IMR-90 (cell line): ENCODE measurements at regions not wholly inside any gene's neighbourhood (a gene's known extent, or its start where the extent isn't known, plus 50 kb on each side); places are given as distances from the start of the nearest gene placed in this dataset.

ENCODE experiments used
- ATAC-seq: fragments of 200-7000 bp; cut with Tn5 transposase; 2 replicates; pipeline ENCODE4 v1.9.1; 2020; ENCODE audit warnings: low read depth, mild to moderate bottlenecking, moderate library complexity
- BruUV-seq: library from RNA; stranded (reverse); fragments of 400-500 nt; replicated peaks from 2 replicates; lab custom pipeline; 2021; lab: Mats Ljungman, UMichigan
- CTCF ChIA-PET: fragments of 300-600 bp; formaldehyde crosslinking; extraction: SDS; loops from one replicate; lab custom pipeline; 2021; ENCODE audit warnings: antibody characterized with exemption; lab: Yijun Ruan, JAX
- POLR2A ChIA-PET: fragments of 300-600 bp; sonication (Branson Sonifier 250); formaldehyde crosslinking; loops from one replicate; lab custom pipeline; 2022; ENCODE audit warnings: antibody characterized with exemption; ENCODE audit not compliant: unreplicated experiment; lab: Charles Lee
- DNase-seq: peaks from one replicate; pipeline ENCODE4 v3.0.0; 2013
- H2AFZ ChIP-seq: replicated peaks from 2 replicates; pipeline ENCODE3; 2013; ENCODE audit warnings: low read length, mild to moderate bottlenecking; ENCODE audit not compliant: poor library complexity
- H2AK5ac ChIP-seq: 2 replicates; pipeline ENCODE4 v1.6.1; 2013; ENCODE audit warnings: low read depth, low read length, inconsistent platforms
- H2AK9ac ChIP-seq: replicated peaks from 2 replicates; pipeline ENCODE3; 2013; ENCODE audit warnings: mild to moderate bottlenecking, low read depth, low read length, moderate library complexity; ENCODE audit not compliant: poor library complexity
- H2BK120ac ChIP-seq: 2 replicates; pipeline ENCODE4 v1.6.1; 2013; ENCODE audit warnings: low read depth, low read length, inconsistent platforms
- H2BK15ac ChIP-seq: 3 replicates; pipeline ENCODE4 v1.6.1; 2013; ENCODE audit warnings: low read depth, low read length, inconsistent platforms
- H2BK20ac ChIP-seq: 2 replicates; pipeline ENCODE4 v1.6.1; 2013; ENCODE audit warnings: low read depth, mild to moderate bottlenecking, inconsistent platforms, low read length, moderate library complexity
- H2BK5ac ChIP-seq: 2 replicates; pipeline ENCODE4 v1.6.1; 2013; ENCODE audit warnings: mild to moderate bottlenecking, low read depth, low read length, inconsistent platforms; ENCODE audit not compliant: poor library complexity, severe bottlenecking
- H3K14ac ChIP-seq: replicated peaks from 2 replicates; pipeline ENCODE4 v1.6.1; 2013; ENCODE audit warnings: low read depth, low read length, inconsistent platforms
- H3K18ac ChIP-seq: 2 replicates; pipeline ENCODE4 v1.6.1; 2013; ENCODE audit warnings: low read depth, low read length, control low read depth
- H3K23ac ChIP-seq: 2 replicates; pipeline ENCODE4 v1.6.1; 2013; ENCODE audit warnings: low read depth, low read length, inconsistent platforms
- H3K27ac ChIP-seq: 2 replicates; pipeline ENCODE4 v1.5.1; 2013; ENCODE audit warnings: mild to moderate bottlenecking, control low read depth, low read length; ENCODE audit not compliant: insufficient read depth
- H3K27me3 ChIP-seq: 2 replicates; pipeline ENCODE4 v1.6.1; 2013; ENCODE audit warnings: low read length; ENCODE audit not compliant: control insufficient read depth, insufficient read depth
- H3K36me3 ChIP-seq: 2 replicates; pipeline ENCODE4 v1.6.1; 2013; ENCODE audit warnings: low read length, mixed read lengths; ENCODE audit not compliant: control insufficient read depth, insufficient read depth
- H3K4ac ChIP-seq: 2 replicates; pipeline ENCODE4 v1.6.1; 2013; ENCODE audit warnings: low read depth, low read length, inconsistent platforms
- H3K4me1 ChIP-seq: 2 replicates; pipeline ENCODE4 v1.6.1; 2013; ENCODE audit warnings: low read length, mixed read lengths; ENCODE audit not compliant: control insufficient read depth, insufficient read depth
- H3K4me2 ChIP-seq: 2 replicates; pipeline ENCODE4 v1.6.1; 2013; ENCODE audit warnings: low read depth, mild to moderate bottlenecking, control low read depth, low read length, moderate library complexity
- H3K4me3 ChIP-seq: 2 replicates; pipeline ENCODE4 v1.5.1; 2013; ENCODE audit warnings: low read depth, mild to moderate bottlenecking, control low read depth, low read length, moderate library complexity; ENCODE audit not compliant: insufficient read depth
- H3K56ac ChIP-seq: 2 replicates; pipeline ENCODE4 v1.6.1; 2013; ENCODE audit warnings: low read length, inconsistent platforms; ENCODE audit not compliant: insufficient read depth; ENCODE audit errors: extremely low read depth
- H3K79me1 ChIP-seq, 2 experiments: 2 replicates each; pipeline ENCODE4 v1.6.1; 2013; ENCODE audit warnings: low read length in 2 of 2, inconsistent platforms in 1 of 2, low read depth in 1 of 2
- H3K9ac ChIP-seq: 2 replicates; pipeline ENCODE4 v1.6.1; 2013; ENCODE audit warnings: low read depth, low read length, control low read depth
- H3K9me1 ChIP-seq: 2 replicates; pipeline ENCODE4 v1.6.1; 2013; ENCODE audit warnings: low read length, inconsistent platforms; ENCODE audit not compliant: insufficient read depth
- H3K9me3 ChIP-seq: 2 replicates; pipeline ENCODE4 v1.6.1; 2013; ENCODE audit warnings: low read length; ENCODE audit not compliant: control insufficient read depth, insufficient read depth
- H4K20me1 ChIP-seq: 2 replicates; pipeline ENCODE4 v1.6.1; 2013; ENCODE audit warnings: low read length, inconsistent platforms; ENCODE audit not compliant: insufficient read depth
- H4K5ac ChIP-seq: 2 replicates; pipeline ENCODE4 v1.6.1; 2013; ENCODE audit warnings: mild to moderate bottlenecking, low read depth, low read length, control low read depth
- H4K8ac ChIP-seq, 2 experiments: 2 replicates each; pipeline ENCODE4 v1.6.1; 2013; ENCODE audit warnings: low read depth in 2 of 2, low read length in 2 of 2, control low read depth in 1 of 2, inconsistent platforms in 1 of 2
- H4K91ac ChIP-seq: 2 replicates; pipeline ENCODE4 v1.6.1; 2013; ENCODE audit warnings: low read depth, low read length, inconsistent platforms; ENCODE audit not compliant: insufficient read depth
- BHLHE40 ChIP-seq: fragments of 150-350 bp; IDR thresholded peaks from 2 replicates; pipeline ENCODE4 v1.6.1; 2016; ENCODE audit warnings: mild to moderate bottlenecking, low read depth, low read length
- CEBPB ChIP-seq: IDR thresholded peaks from 2 replicates; pipeline ENCODE4 v1.6.1; 2012; ENCODE audit warnings: low read depth, low read length, improper control_type of control experiment
- CHD1 ChIP-seq: IDR thresholded peaks from 2 replicates; pipeline ENCODE4 v1.6.1; 2012; ENCODE audit warnings: low read depth, low read length, improper control_type of control experiment
- CTCF ChIP-seq: conservative IDR thresholded peaks from 2 replicates; pipeline ENCODE4 v1.5.1; 2012; ENCODE audit warnings: mild to moderate bottlenecking, low read depth, low read length, improper control_type of control experiment
- FOS ChIP-seq: fragments of 150-350 bp; IDR thresholded peaks from 2 replicates; pipeline ENCODE4 v1.6.1; 2016; ENCODE audit warnings: low read depth, low read length
- MAFK ChIP-seq: IDR thresholded peaks from 2 replicates; pipeline ENCODE4 v1.6.1; 2012; ENCODE audit warnings: low read depth, low read length, improper control_type of control experiment
- MAZ ChIP-seq: IDR thresholded peaks from 2 replicates; pipeline ENCODE4 v1.6.1; 2012; ENCODE audit warnings: low read depth, mild to moderate bottlenecking, low read length, improper control_type of control experiment, moderate library complexity, borderline replicate concordance
- MXI1 ChIP-seq: IDR thresholded peaks from 2 replicates; pipeline ENCODE4 v1.6.1; 2012; ENCODE audit warnings: low read depth, mild to moderate bottlenecking, low read length, moderate library complexity, borderline replicate concordance
- NFE2L2 ChIP-seq: fragments of 150-350 bp; IDR thresholded peaks from 2 replicates; pipeline ENCODE4 v1.6.1; 2016; ENCODE audit warnings: low read depth, mild to moderate bottlenecking, low read length
- RAD21 ChIP-seq: IDR thresholded peaks from 2 replicates; pipeline ENCODE4 v1.6.1; 2012; ENCODE audit warnings: low read length, improper control_type of control experiment
- RCOR1 ChIP-seq: IDR thresholded peaks from 2 replicates; pipeline ENCODE4 v1.6.1; 2012; ENCODE audit warnings: mild to moderate bottlenecking, low read length, improper control_type of control experiment; ENCODE audit not compliant: insufficient replicate concordance
- RFX5 ChIP-seq: IDR thresholded peaks from 2 replicates; pipeline ENCODE4 v1.8.0; 2012; ENCODE audit warnings: low read depth, mild to moderate bottlenecking, low read length, moderate library complexity
- SMC3 ChIP-seq: fragments of 150-350 bp; IDR thresholded peaks from 2 replicates; pipeline ENCODE4 v1.6.1; 2016; ENCODE audit warnings: low read depth, mild to moderate bottlenecking, antibody characterized with exemption, low read length, moderate library complexity
- USF2 ChIP-seq: fragments of 150-350 bp; IDR thresholded peaks from 2 replicates; pipeline ENCODE4 v1.6.1; 2017; ENCODE audit warnings: mild to moderate bottlenecking, antibody characterized with exemption, low read length, low read depth
- dilution Hi-C: fragments of 300-500 bp; cut with HindIII; formaldehyde crosslinking; loops from one replicate; pipeline ENCODE4 v1.14.3; 2018; ENCODE audit warnings: low sequenced_read_pairs; ENCODE audit not compliant: unreplicated experiment
- in situ Hi-C: fragments of 300-500 bp; cut with MboI; formaldehyde crosslinking; loops from 3 replicates; pipeline ENCODE4 v1.14.3; 2019; ENCODE audit warnings: low sequenced_read_pairs, inconsistent platforms, mixed read lengths
- intact Hi-C: fragments of 100-400 bp; cut with micrococcal nuclease; formaldehyde crosslinking; loops from 2 replicates; pipeline ENCODE4 v1.10.0; 2022

- Histone ChIP-seq H4K91ac (no peak overlapping the region), H4K20me1 (no peaks in the 10 kb centered on the region), H3K4me1 (peaks cover 3% of the 10 kb centered on the region; the same call in 1 of the 2 replicates), H3K27me3 (peaks cover 4% of the 10 kb centered on the region; the same call in 1 of the 2 replicates), H2BK20ac (no peak overlapping the region), H3K14ac (no peak overlapping the region), H4K5ac (no peak overlapping the region), H3K9ac (no peak overlapping the region), H3K9me3 (0 out of 2 replicates have a peak, but pooled peaks cover 1% of the 10 kb centered on the region), H2BK5ac (no peak overlapping the region), H4K8ac (no peak overlapping the region), H2BK15ac (no peak overlapping the region), H3K23ac (no peak overlapping the region), H3K4ac (no peak overlapping the region), H3K9me1 (no peaks in the 10 kb centered on the region), H3K27ac (no peak overlapping the region), H3K56ac (no peak overlapping the region), H2AK9ac (no peak overlapping the region), H3K18ac (no peak overlapping the region), H3K4me2 (no peak overlapping the region), H2AFZ (no peak overlapping the region), H2AK5ac (no peak overlapping the region), H3K4me3 (no peak overlapping the region), H3K79me1 (no peaks in the 10 kb centered on the region), H2BK120ac (no peak overlapping the region), H3K36me3 (no peaks in the 10 kb centered on the region)
- DNase-seq (no peak), ATAC-seq (no peak)
- BruUV-seq, result no TSS peak
- CTCF ChIA-PET, result no interaction called here
- TF ChIP-seq BHLHE40 (no peak), USF2 (no peak), CHD1 (no peak), CTCF (no peak), RAD21 (no peak), MAZ (no peak), RFX5 (no peak), MAFK (no peak), RCOR1 (no peak), MXI1 (no peak), FOS (no peak), NFE2L2 (no peak), SMC3 (no peak), CEBPB (no peak)
- in situ Hi-C loops (no loop called here), dilution Hi-C loops (no loop called here), intact Hi-C loops (no loop called here)
- POLR2A ChIA-PET, result no interaction called here
These were observed 180.0 kb upstream of the CCDC68 start for GRCh38 chr18:55139307-55139706.
